ENCODE measurements at regions not wholly inside any gene's neighbourhood (a gene's known extent, or its start where the extent isn't known, plus 50 kb on each side); places are given as distances from the start of the nearest gene placed in this dataset.

GRCh38 chr5:10839118-10839517, 78.1 kb upstream of the DAP start:
- intact Hi-C loops (cut with micrococcal nuclease; ENCODE audit: unreplicated experiment) = no loop called here
- Histone ChIP-seq H3K27ac (no peak overlapping the region), H3F3A (ENCODE audit: insufficient read depth, low read depth) (no peaks in the 10 kb centered on the region), H3K9me2 (ENCODE audit: insufficient read depth) (no peaks in the 10 kb centered on the region; the same call in 1 of the 2 replicates), H3K4me1 (replicated peaks; ENCODE audit: insufficient read depth) (no peaks in the 10 kb centered on the region), H3K4me3 (no peak overlapping the region), H3K27me3 (ENCODE audit: insufficient read depth, low read depth) (no peaks in the 10 kb centered on the region), H2AFZ (no peak overlapping the region), H3K9me3 (ENCODE audit: insufficient read depth, low read depth) (no peaks in the 10 kb centered on the region; the same call in 1 of the 2 replicates), H3K79me2 (ENCODE audit: low read depth) (no peaks in the 10 kb centered on the region), H4K20me1 (ENCODE audit: insufficient read depth) (no peaks in the 10 kb centered on the region), H3K36me3 (ENCODE audit: low read depth) (no peaks in the 10 kb centered on the region), H3K4me2 (no peak overlapping the region)
- TF ChIP-seq EZH2 (IDR thresholded peaks at IDR 0.05; ENCODE audit: low read depth) = no peak
- TF ChIP-seq, protein P1, sequence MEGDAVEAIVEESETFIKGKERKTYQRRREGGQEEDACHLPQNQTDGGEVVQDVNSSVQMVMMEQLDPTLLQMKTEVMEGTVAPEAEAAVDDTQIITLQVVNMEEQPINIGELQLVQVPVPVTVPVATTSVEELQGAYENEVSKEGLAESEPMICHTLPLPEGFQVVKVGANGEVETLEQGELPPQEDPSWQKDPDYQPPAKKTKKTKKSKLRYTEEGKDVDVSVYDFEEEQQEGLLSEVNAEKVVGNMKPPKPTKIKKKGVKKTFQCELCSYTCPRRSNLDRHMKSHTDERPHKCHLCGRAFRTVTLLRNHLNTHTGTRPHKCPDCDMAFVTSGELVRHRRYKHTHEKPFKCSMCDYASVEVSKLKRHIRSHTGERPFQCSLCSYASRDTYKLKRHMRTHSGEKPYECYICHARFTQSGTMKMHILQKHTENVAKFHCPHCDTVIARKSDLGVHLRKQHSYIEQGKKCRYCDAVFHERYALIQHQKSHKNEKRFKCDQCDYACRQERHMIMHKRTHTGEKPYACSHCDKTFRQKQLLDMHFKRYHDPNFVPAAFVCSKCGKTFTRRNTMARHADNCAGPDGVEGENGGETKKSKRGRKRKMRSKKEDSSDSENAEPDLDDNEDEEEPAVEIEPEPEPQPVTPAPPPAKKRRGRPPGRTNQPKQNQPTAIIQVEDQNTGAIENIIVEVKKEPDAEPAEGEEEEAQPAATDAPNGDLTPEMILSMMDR (conservative IDR thresholded peaks at IDR 0.05) = no peak
- ChIA-PET CTCF (no interaction called here), POLR2A (ENCODE audit: unreplicated experiment) (no interaction called here)
- no TSS peak for BruUV-seq (replicated peaks)
- no peak for DNase-seq

DNA sequence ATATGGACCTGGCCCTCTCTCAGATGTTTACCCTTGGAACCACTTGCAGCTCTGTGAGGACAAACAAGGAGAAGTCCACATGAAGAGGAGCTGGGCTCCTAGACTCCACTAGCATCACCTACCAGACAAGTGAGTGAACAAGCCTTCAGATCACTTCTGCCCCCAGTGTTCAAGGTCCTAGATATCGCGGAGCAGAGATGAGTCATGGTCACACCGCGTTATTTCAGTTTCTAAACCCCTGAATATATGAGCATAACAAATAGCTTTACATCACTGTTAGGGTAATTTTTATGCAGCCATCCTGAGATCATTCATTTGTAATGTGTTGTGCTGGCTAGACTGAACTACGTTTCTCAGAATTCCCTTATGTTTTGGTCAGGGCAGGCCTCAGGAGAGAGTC, 77.0 kb upstream of the DAP start:
- Histone ChIP-seq H3K27ac (no peak overlapping the region), H3K9me3 (ENCODE audit: insufficient read depth, low read depth) (no peaks in the 10 kb centered on the region), H3F3A (ENCODE audit: insufficient read depth, low read depth) (no peaks in the 10 kb centered on the region), H3K4me3 (no peak overlapping the region), H2AFZ (no peak overlapping the region), H3K79me2 (ENCODE audit: low read depth) (no peaks in the 10 kb centered on the region), H4K20me1 (ENCODE audit: insufficient read depth) (no peaks in the 10 kb centered on the region), H3K27me3 (ENCODE audit: insufficient read depth, low read depth) (no peaks in the 10 kb centered on the region), H3K4me2 (no peak overlapping the region), H3K4me1 (replicated peaks; ENCODE audit: insufficient read depth) (no peaks in the 10 kb centered on the region), H3K36me3 (ENCODE audit: low read depth) (no peaks in the 10 kb centered on the region), H3K9me2 (ENCODE audit: insufficient read depth) (no peaks in the 10 kb centered on the region; the same call in 1 of the 2 replicates)
- intact Hi-C loops (cut with micrococcal nuclease; ENCODE audit: unreplicated experiment) = no loop called here
- BruUV-seq (replicated peaks) = no TSS peak
- no peak for DNase-seq
- ChIA-PET POLR2A (ENCODE audit: unreplicated experiment) (no interaction called here), CTCF (no interaction called here)
- no peak for TF ChIP-seq EZH2 (IDR thresholded peaks at IDR 0.05; ENCODE audit: low read depth)
- TF ChIP-seq, protein P1 (conservative IDR thresholded peaks at IDR 0.05) = no peak

- Histone ChIP-seq H3K4me3 (no peak overlapping the region), H3K9me2 (ENCODE audit: insufficient read depth) (no peaks in the 10 kb centered on the region; the same call in 1 of the 2 replicates), H4K20me1 (ENCODE audit: insufficient read depth) (no peaks in the 10 kb centered on the region), H3K27me3 (ENCODE audit: insufficient read depth, low read depth) (no peaks in the 10 kb centered on the region), H3K79me2 (ENCODE audit: low read depth) (no peaks in the 10 kb centered on the region), H3K4me1 (replicated peaks; ENCODE audit: insufficient read depth) (no peaks in the 10 kb centered on the region), H3F3A (ENCODE audit: insufficient read depth, low read depth) (no peaks in the 10 kb centered on the region), H2AFZ (no peak overlapping the region), H3K36me3 (ENCODE audit: low read depth) (no peaks in the 10 kb centered on the region), H3K27ac (no peak overlapping the region), H3K9me3 (ENCODE audit: insufficient read depth, low read depth) (no peaks in the 10 kb centered on the region), H3K4me2 (no peak overlapping the region)
- no peak for TF ChIP-seq EZH2 (IDR thresholded peaks at IDR 0.05; ENCODE audit: low read depth)
- TF ChIP-seq, protein P1 (conservative IDR thresholded peaks at IDR 0.05) = no peak
- intact Hi-C loops (cut with micrococcal nuclease; ENCODE audit: unreplicated experiment) = no loop called here
- CTCF ChIA-PET = no interaction called here
- BruUV-seq (replicated peaks) = no TSS peak
- POLR2A ChIA-PET (ENCODE audit: unreplicated experiment) = no interaction called here
- DNase-seq = no peak
These were observed 76.0 kb upstream of the DAP start for GRCh38 chr5:10836986-10837385.
